ENCODE measurements at regions not wholly inside any gene's neighbourhood (a gene's known extent, or its start where the extent isn't known, plus 50 kb on each side); places are given as distances from the start of the nearest gene placed in this dataset.

- no peak for TF ChIP-seq EZH2phosphoT487 (IDR thresholded peaks at IDR 0.05; ENCODE audit: insufficient read depth, low read depth)
- TF ChIP-seq EZH2 (IDR thresholded peaks at IDR 0.05; ENCODE audit: insufficient read depth, poor library complexity, severe bottlenecking) = no peak
These were observed 1252.8 kb upstream of the GJE1 start for GRCh38 chr6:140879946-140880345.

All from GM23248 (cell line).